GM23248 (cell line): ENCODE measurements at regions not wholly inside any gene's neighbourhood (a gene's known extent, or its start where the extent isn't known, plus 50 kb on each side); places are given as distances from the start of the nearest gene placed in this dataset.

Source experiments
- EZH2 ChIP-seq: fragments of 200-600 bp; sonication (generic); IDR thresholded peaks from 2 replicates; pipeline ENCODE4 v1.6.1; 2018; ENCODE audit warnings: antibody characterized with exemption, mild to moderate bottlenecking; ENCODE audit not compliant: insufficient read depth, poor library complexity, severe bottlenecking
- EZH2phosphoT487 ChIP-seq: fragments of 200-600 bp; sonication (generic); IDR thresholded peaks from 2 replicates; pipeline ENCODE4 v1.6.1; 2018; ENCODE audit warnings: antibody characterized with exemption, moderate library complexity, mild to moderate bottlenecking, low read depth; ENCODE audit not compliant: insufficient read depth

- no peak for TF ChIP-seq EZH2
- no peak for TF ChIP-seq EZH2phosphoT487
Observed at GRCh38 chr13:60973529-60973928, 442.1 kb downstream of the PCDH20 start.
